HUES48 (cell line): ENCODE measurements at regions not wholly inside any gene's neighbourhood (a gene's known extent, or its start where the extent isn't known, plus 50 kb on each side); places are given as distances from the start of the nearest gene placed in this dataset.

Experiments
- H3K27ac ChIP-seq: one replicate; pipeline ENCODE4 v1.7.0; 2013; ENCODE audit warnings: low read depth, low read length, inconsistent platforms
- H3K27me3 ChIP-seq: 2 replicates; pipeline ENCODE4 v1.6.1; 2013; ENCODE audit warnings: mild to moderate bottlenecking, low read length; ENCODE audit not compliant: control insufficient read depth, insufficient read depth
- H3K36me3 ChIP-seq: 2 replicates; pipeline ENCODE4 v1.6.1; 2013; ENCODE audit warnings: low read length; ENCODE audit not compliant: control insufficient read depth, insufficient read depth
- H3K4me1 ChIP-seq: 2 replicates; pipeline ENCODE4 v1.6.1; 2013; ENCODE audit warnings: mild to moderate bottlenecking, low read length; ENCODE audit not compliant: control insufficient read depth, insufficient read depth
- H3K4me3 ChIP-seq: 2 replicates; pipeline ENCODE4 v1.5.1; 2013; ENCODE audit warnings: mild to moderate bottlenecking, low read depth, low read length
- H3K9ac ChIP-seq: 2 replicates; pipeline ENCODE4 v1.6.1; 2013; ENCODE audit warnings: mild to moderate bottlenecking, low read depth, low read length, moderate library complexity
- H3K9me3 ChIP-seq: 2 replicates; pipeline ENCODE4 v1.6.1; 2013; ENCODE audit warnings: low read length; ENCODE audit not compliant: control insufficient read depth, insufficient read depth

- Histone ChIP-seq H3K9me3 (no peaks in the 10 kb centered on the region), H3K9ac (no peak overlapping the region), H3K36me3 (no peaks in the 10 kb centered on the region), H3K27ac (no peak overlapping the region), H3K4me3 (no peak overlapping the region), H3K4me1 (no peaks in the 10 kb centered on the region), H3K27me3 (no peaks in the 10 kb centered on the region)
Observed at GRCh38 chr19:31119951-31120690, 229.1 kb downstream of the TSHZ3 start.

GRCh38 chr19:31118986-31119385, 230.2 kb downstream of the TSHZ3 start:
- Histone ChIP-seq H3K9me3 (no peaks in the 10 kb centered on the region), H3K4me3 (no peak overlapping the region), H3K27ac (no peak overlapping the region), H3K27me3 (no peaks in the 10 kb centered on the region), H3K4me1 (no peaks in the 10 kb centered on the region), H3K9ac (no peak overlapping the region), H3K36me3 (no peaks in the 10 kb centered on the region)

GRCh38 chr19:31118287-31118955, 230.8 kb downstream of the TSHZ3 start:
- H3K9me3 ChIP-seq, result no peaks in the 10 kb centered on the region
- H3K4me3 ChIP-seq, result no peak overlapping the region
- no peak overlapping the region for H3K27ac ChIP-seq
- H3K4me1 ChIP-seq, result no peaks in the 10 kb centered on the region
- no peak overlapping the region for H3K9ac ChIP-seq
- H3K36me3 ChIP-seq, result no peaks in the 10 kb centered on the region
- no peaks in the 10 kb centered on the region for H3K27me3 ChIP-seq

- H3K9me3 ChIP-seq, result no peaks in the 10 kb centered on the region
- no peak overlapping the region for H3K4me3 ChIP-seq
- H3K27ac ChIP-seq, result no peak overlapping the region
- H3K9ac ChIP-seq, result no peak overlapping the region
- no peaks in the 10 kb centered on the region for H3K27me3 ChIP-seq
- no peaks in the 10 kb centered on the region for H3K36me3 ChIP-seq
- no peaks in the 10 kb centered on the region for H3K4me1 ChIP-seq
Observed at GRCh38 chr19:31114585-31114984, 234.7 kb downstream of the TSHZ3 start.

GRCh38 chr19:31113293-31113692, 235.9 kb downstream of the TSHZ3 start:
- no peaks in the 10 kb centered on the region for H3K9me3 ChIP-seq
- H3K36me3 ChIP-seq, result no peaks in the 10 kb centered on the region
- no peaks in the 10 kb centered on the region for H3K27me3 ChIP-seq
- H3K4me1 ChIP-seq, result no peaks in the 10 kb centered on the region
- no peak overlapping the region for H3K9ac ChIP-seq
- H3K27ac ChIP-seq, result no peak overlapping the region
- H3K4me3 ChIP-seq, result no peak overlapping the region

GRCh38 chr19:31112158-31112557, 237.1 kb downstream of the TSHZ3 start:
- Histone ChIP-seq H3K27me3 (no peaks in the 10 kb centered on the region), H3K4me3 (no peak overlapping the region), H3K27ac (no peak overlapping the region), H3K4me1 (no peaks in the 10 kb centered on the region), H3K9ac (no peak overlapping the region), H3K9me3 (no peaks in the 10 kb centered on the region), H3K36me3 (no peaks in the 10 kb centered on the region)

GRCh38 chr19:31111741-31112140, 237.5 kb downstream of the TSHZ3 start:
- H3K27ac ChIP-seq, result no peak overlapping the region

GRCh38 chr19:31110336-31110735, 238.9 kb downstream of the TSHZ3 start:
- Histone ChIP-seq H3K9me3 (no peaks in the 10 kb centered on the region), H3K9ac (no peak overlapping the region), H3K4me1 (peaks cover 10% of the 10 kb centered on the region), H3K36me3 (no peaks in the 10 kb centered on the region), H3K27me3 (no peaks in the 10 kb centered on the region), H3K4me3 (no peak overlapping the region), H3K27ac (no peak overlapping the region)

More at GRCh38 chr19:31111741-31112140, 237.5 kb downstream of the TSHZ3 start:
- Histone ChIP-seq H3K4me1 (no peaks in the 10 kb centered on the region), H3K27me3 (no peaks in the 10 kb centered on the region), H3K9ac (no peak overlapping the region), H3K4me3 (no peak overlapping the region), H3K36me3 (no peaks in the 10 kb centered on the region), H3K9me3 (no peaks in the 10 kb centered on the region)

- Histone ChIP-seq H3K4me1 (peaks cover 10% of the 10 kb centered on the region), H3K36me3 (no peaks in the 10 kb centered on the region), H3K9ac (no peak overlapping the region), H3K27me3 (no peaks in the 10 kb centered on the region), H3K9me3 (no peaks in the 10 kb centered on the region), H3K4me3 (no peak overlapping the region), H3K27ac (no peak overlapping the region)
Observed at GRCh38 chr19:31109636-31110035, 239.6 kb downstream of the TSHZ3 start.

- H3K27me3 ChIP-seq, result no peaks in the 10 kb centered on the region
- no peaks in the 10 kb centered on the region for H3K9me3 ChIP-seq
- H3K4me3 ChIP-seq, result no peak overlapping the region
- peaks cover 18% of the 10 kb centered on the region for H3K4me1 ChIP-seq
- no peaks in the 10 kb centered on the region for H3K36me3 ChIP-seq
- H3K9ac ChIP-seq, result no peak overlapping the region
- no peak overlapping the region for H3K27ac ChIP-seq
Observed at GRCh38 chr19:31107096-31107495, 242.1 kb downstream of the TSHZ3 start.

GRCh38 chr19:31105761-31106160, 243.5 kb downstream of the TSHZ3 start:
- H3K4me1 ChIP-seq, result peaks cover 26% of the 10 kb centered on the region
- no peaks in the 10 kb centered on the region for H3K36me3 ChIP-seq
- H3K27me3 ChIP-seq, result no peaks in the 10 kb centered on the region
- H3K9me3 ChIP-seq, result no peaks in the 10 kb centered on the region
- H3K9ac ChIP-seq, result no peak overlapping the region
- no peak overlapping the region for H3K27ac ChIP-seq
- peak overlapping the region; percentile 10; the same call in 1 of the 2 replicates for H3K4me3 ChIP-seq
